Hepatocyte (in vitro differentiated cells): ENCODE measurements at regions not wholly inside any gene's neighbourhood (a gene's known extent, or its start where the extent isn't known, plus 50 kb on each side); places are given as distances from the start of the nearest gene placed in this dataset.
"Not testable (repeated sequence)": the region's sequence is repeated elsewhere in the genome, so short reads cannot be mapped to it uniquely, and the experiment has no call there.

Experiments used
- DNase-seq: peaks from one replicate; pipeline ENCODE4 v3.0.0-alpha.2; 2016; ENCODE audit warnings: low spot score
- H2AFZ ChIP-seq: fragments of 200-600 bp; sonication (generic); 2 replicates; pipeline ENCODE4 v1.6.0; 2016; ENCODE audit warnings: antibody characterized with exemption, mild to moderate bottlenecking
- H3K27ac ChIP-seq: fragments of 200-600 bp; sonication (generic); 2 replicates; pipeline ENCODE4 v1.5.1; 2016; ENCODE audit warnings: mild to moderate bottlenecking
- H3K27me3 ChIP-seq: fragments of 200-600 bp; sonication (generic); 2 replicates; pipeline ENCODE4 v1.6.1; 2016
- H3K36me3 ChIP-seq: fragments of 200-600 bp; sonication (generic); replicated peaks from 2 replicates; pipeline ENCODE4 v1.5.1; 2016; ENCODE audit warnings: low read depth; ENCODE audit not compliant: insufficient read depth
- H3K4me1 ChIP-seq: fragments of 200-600 bp; sonication (generic); 2 replicates; pipeline ENCODE4 v1.5.1; 2016; ENCODE audit warnings: mild to moderate bottlenecking, moderate library complexity; ENCODE audit not compliant: insufficient read depth
- H3K4me2 ChIP-seq: fragments of 200-600 bp; sonication (generic); 2 replicates; pipeline ENCODE4 v1.6.0; 2016
- H3K4me3 ChIP-seq: fragments of 200-600 bp; sonication (generic); 2 replicates; pipeline ENCODE4 v1.5.1; 2016; ENCODE audit warnings: mild to moderate bottlenecking
- H3K79me2 ChIP-seq: fragments of 200-600 bp; sonication (generic); 2 replicates; pipeline ENCODE4 v1.6.0; 2017; ENCODE audit warnings: mild to moderate bottlenecking
- H3K9me2 ChIP-seq: fragments of 200-600 bp; sonication (generic); replicated peaks from 2 replicates; pipeline ENCODE4 v1.6.0; 2017; ENCODE audit warnings: mild to moderate bottlenecking; ENCODE audit not compliant: insufficient read depth
- H3K9me3 ChIP-seq: fragments of 200-600 bp; sonication (generic); 2 replicates; pipeline ENCODE4 v1.5.1; 2016; ENCODE audit warnings: low read depth, mild to moderate bottlenecking
- H4K20me1 ChIP-seq: fragments of 200-600 bp; sonication (generic); 2 replicates; pipeline ENCODE4 v1.6.0; 2016; ENCODE audit warnings: mild to moderate bottlenecking; ENCODE audit not compliant: insufficient read depth, poor library complexity, severe bottlenecking
- WGBS: methylation state at CpG from one replicate; pipeline ENCODE4 v1.1.6; 2016; ENCODE audit warnings: low lambda C conversion rate; ENCODE audit errors: missing lambda C conversion rate; 5-methylcytosine and 5-hydroxymethylcytosine counted together

GRCh38 chr17:64794113-64794512 is 125.2 kb downstream of the LRRC37A3 start:
- not testable (repeated sequence) for DNase-seq, H3K9me3 ChIP-seq, H3K79me2 ChIP-seq, H3K4me2 ChIP-seq, H2AFZ ChIP-seq, H3K27me3 ChIP-seq, H3K4me3 ChIP-seq, H3K9me2 ChIP-seq, H3K27ac ChIP-seq, H3K36me3 ChIP-seq, H4K20me1 ChIP-seq, H3K4me1 ChIP-seq
- 94% methylated on average over 4 of the region's 4 CpGs for whole genome bisulfite sequencing

- not testable (repeated sequence) for H3K9me3 ChIP-seq, H2AFZ ChIP-seq, H3K27ac ChIP-seq, H3K27me3 ChIP-seq, H4K20me1 ChIP-seq, H3K4me1 ChIP-seq, DNase-seq, H3K36me3 ChIP-seq, H3K4me3 ChIP-seq, H3K9me2 ChIP-seq, H3K79me2 ChIP-seq, H3K4me2 ChIP-seq
- 87% methylated on average over 12 of the region's 12 CpGs for WGBS
These were observed 126.3 kb downstream of the LRRC37A3 start for GRCh38 chr17:64792793-64793575.

- H3K9me2 ChIP-seq, H2AFZ ChIP-seq, H4K20me1 ChIP-seq, H3K79me2 ChIP-seq, H3K4me2 ChIP-seq, DNase-seq, H3K27me3 ChIP-seq, H3K27ac ChIP-seq, H3K4me3 ChIP-seq, H3K9me3 ChIP-seq, H3K36me3 ChIP-seq, H3K4me1 ChIP-seq: not testable (repeated sequence)
- 97% methylated on average over 12 of the region's 12 CpGs for WGBS
These were observed 127.0 kb downstream of the LRRC37A3 start for GRCh38 chr17:64792276-64792675.

- not testable (repeated sequence) for H3K9me3 ChIP-seq, H3K27ac ChIP-seq, H3K36me3 ChIP-seq, DNase-seq, H3K27me3 ChIP-seq, H3K9me2 ChIP-seq, H3K4me3 ChIP-seq, H4K20me1 ChIP-seq, H2AFZ ChIP-seq, H3K4me1 ChIP-seq, H3K4me2 ChIP-seq, H3K79me2 ChIP-seq
- WGBS = 90% methylated on average over 5 of the region's 5 CpGs
These were observed 127.6 kb downstream of the LRRC37A3 start for GRCh38 chr17:64791691-64792090.

- not testable (repeated sequence) for H2AFZ ChIP-seq, H3K79me2 ChIP-seq, H3K9me2 ChIP-seq, H3K4me1 ChIP-seq, H3K27ac ChIP-seq, H3K27me3 ChIP-seq, DNase-seq, H3K36me3 ChIP-seq, H3K4me3 ChIP-seq, H4K20me1 ChIP-seq, H3K4me2 ChIP-seq, H3K9me3 ChIP-seq
- WGBS = 98% methylated on average over 12 of the region's 12 CpGs
These were observed 128.1 kb downstream of the LRRC37A3 start for GRCh38 chr17:64791226-64791625.

- not testable (repeated sequence) for H3K4me3 ChIP-seq, H3K9me2 ChIP-seq, H3K27ac ChIP-seq, DNase-seq, H3K4me1 ChIP-seq, H2AFZ ChIP-seq, H3K9me3 ChIP-seq, H3K4me2 ChIP-seq, H4K20me1 ChIP-seq, H3K36me3 ChIP-seq, H3K27me3 ChIP-seq, H3K79me2 ChIP-seq
- 96% methylated on average over 5 of the region's 5 CpGs for WGBS
These were observed 128.6 kb upstream of the SMURF2 start for GRCh38 chr17:64790690-64791089.

- H3K9me2 ChIP-seq, H3K4me3 ChIP-seq, DNase-seq, H4K20me1 ChIP-seq, H3K27me3 ChIP-seq, H3K27ac ChIP-seq, H3K36me3 ChIP-seq, H3K9me3 ChIP-seq, H2AFZ ChIP-seq, H3K79me2 ChIP-seq, H3K4me1 ChIP-seq, H3K4me2 ChIP-seq: not testable (repeated sequence)
- WGBS = 91% methylated on average over 5 of the region's 5 CpGs
These were observed 128.1 kb upstream of the SMURF2 start for GRCh38 chr17:64790193-64790592.

- not testable (repeated sequence) for H3K4me2 ChIP-seq, DNase-seq, H3K27me3 ChIP-seq, H3K9me3 ChIP-seq, H3K4me3 ChIP-seq, H3K9me2 ChIP-seq, H3K4me1 ChIP-seq, H4K20me1 ChIP-seq, H3K79me2 ChIP-seq, H3K27ac ChIP-seq, H2AFZ ChIP-seq, H3K36me3 ChIP-seq
- 94% methylated on average over 6 of the region's 8 CpGs for WGBS
These were observed 126.9 kb upstream of the SMURF2 start for GRCh38 chr17:64789061-64789445.
